ENCODE measurements at regions not wholly inside any gene's neighbourhood (a gene's known extent, or its start where the extent isn't known, plus 50 kb on each side); places are given as distances from the start of the nearest gene placed in this dataset.

DNA sequence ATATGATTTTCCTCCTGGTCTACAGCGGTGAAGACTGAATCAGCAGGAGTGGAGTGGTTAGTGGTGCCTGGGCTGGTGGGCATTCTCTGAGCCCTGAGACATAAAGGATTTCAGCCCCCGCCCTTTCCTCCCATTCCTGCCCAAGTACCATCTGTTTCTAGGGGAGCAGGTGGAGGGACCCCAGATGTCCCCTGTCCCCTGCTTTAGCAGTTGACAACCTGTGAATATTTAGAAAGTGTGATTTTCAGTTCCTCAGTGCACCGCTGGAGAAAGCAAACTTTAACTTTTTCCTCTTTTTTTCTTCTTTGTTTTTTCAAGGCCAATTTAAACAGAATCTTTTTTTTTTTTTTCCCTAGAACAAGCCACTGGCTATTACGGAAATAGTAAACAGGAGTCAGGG, 163.8 kb upstream of the MYL2 start:
- Histone ChIP-seq H3K9me3 (no peaks in the 10 kb centered on the region), H3K27me3 (peaks cover 29% of the 10 kb centered on the region), H3K36me3 (no peaks in the 10 kb centered on the region), H3K27ac (no peak overlapping the region), H3K4me1 (no peaks in the 10 kb centered on the region), H3K4me3 (no peak overlapping the region)
- ATAC-seq = no peak
- TF ChIP-seq, protein P1, sequence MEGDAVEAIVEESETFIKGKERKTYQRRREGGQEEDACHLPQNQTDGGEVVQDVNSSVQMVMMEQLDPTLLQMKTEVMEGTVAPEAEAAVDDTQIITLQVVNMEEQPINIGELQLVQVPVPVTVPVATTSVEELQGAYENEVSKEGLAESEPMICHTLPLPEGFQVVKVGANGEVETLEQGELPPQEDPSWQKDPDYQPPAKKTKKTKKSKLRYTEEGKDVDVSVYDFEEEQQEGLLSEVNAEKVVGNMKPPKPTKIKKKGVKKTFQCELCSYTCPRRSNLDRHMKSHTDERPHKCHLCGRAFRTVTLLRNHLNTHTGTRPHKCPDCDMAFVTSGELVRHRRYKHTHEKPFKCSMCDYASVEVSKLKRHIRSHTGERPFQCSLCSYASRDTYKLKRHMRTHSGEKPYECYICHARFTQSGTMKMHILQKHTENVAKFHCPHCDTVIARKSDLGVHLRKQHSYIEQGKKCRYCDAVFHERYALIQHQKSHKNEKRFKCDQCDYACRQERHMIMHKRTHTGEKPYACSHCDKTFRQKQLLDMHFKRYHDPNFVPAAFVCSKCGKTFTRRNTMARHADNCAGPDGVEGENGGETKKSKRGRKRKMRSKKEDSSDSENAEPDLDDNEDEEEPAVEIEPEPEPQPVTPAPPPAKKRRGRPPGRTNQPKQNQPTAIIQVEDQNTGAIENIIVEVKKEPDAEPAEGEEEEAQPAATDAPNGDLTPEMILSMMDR (IDR thresholded peaks at IDR 0.05) = no peak
- DNase-seq = peak; percentile 5
- intact Hi-C loops (cut with DNase I) = no loop called here

DNA sequence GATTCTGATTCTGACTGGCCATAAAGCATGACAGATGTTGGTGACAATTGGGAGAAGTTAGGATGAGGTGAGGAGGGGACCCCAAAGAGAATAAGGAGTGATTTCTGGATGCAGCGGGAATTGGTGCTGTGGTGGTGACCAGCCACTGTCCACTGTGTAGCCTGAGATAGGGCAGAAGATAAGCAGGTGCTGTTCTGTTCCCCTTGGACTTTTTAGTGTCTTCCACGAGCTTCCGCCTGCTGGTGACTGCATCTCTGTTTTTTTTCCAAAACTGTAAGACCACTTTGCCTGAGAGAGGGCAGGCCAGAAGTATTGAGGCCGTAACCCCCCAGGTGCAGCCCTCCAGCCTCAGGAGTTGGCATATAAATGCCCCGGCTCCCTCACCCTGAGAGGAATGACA, 161.2 kb upstream of the MYL2 start:
- no peak overlapping the region for H3K27ac ChIP-seq
- no peaks in the 10 kb centered on the region for H3K9me3 ChIP-seq
- DNase-seq (no peak), ATAC-seq (no peak)
- no peaks in the 10 kb centered on the region for H3K4me1 ChIP-seq
- TF ChIP-seq, protein P1 (IDR thresholded peaks at IDR 0.05) = no peak
- intact Hi-C loops (cut with DNase I) = no loop called here
- H3K27me3 ChIP-seq = peaks cover 25% of the 10 kb centered on the region
- H3K36me3 ChIP-seq = no peaks in the 10 kb centered on the region
- no peak overlapping the region for H3K4me3 ChIP-seq

DNA sequence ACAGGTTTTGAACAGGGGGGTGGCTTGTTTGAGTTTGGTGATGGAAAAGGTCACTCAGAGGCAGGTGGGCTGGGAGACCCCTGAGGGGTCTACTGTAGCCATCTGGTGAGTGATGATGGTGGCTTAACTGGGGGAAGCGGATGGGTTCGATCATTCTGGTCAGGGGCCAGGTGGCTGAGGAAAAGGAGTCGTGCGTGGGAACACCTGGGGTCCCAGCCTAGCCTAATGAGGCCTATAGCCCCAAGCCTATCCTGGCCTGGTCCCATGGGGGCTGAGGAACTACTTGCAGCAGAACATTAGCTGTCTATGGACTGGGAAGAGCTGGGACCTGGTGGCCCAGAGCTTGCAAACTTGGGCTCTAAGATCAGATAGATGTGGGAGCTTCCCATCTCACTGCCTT, 158.4 kb upstream of the MYL2 start:
- Histone ChIP-seq H3K4me1 (no peaks in the 10 kb centered on the region), H3K4me3 (no peak overlapping the region), H3K27me3 (peaks cover 14% of the 10 kb centered on the region), H3K27ac (no peak overlapping the region), H3K36me3 (no peaks in the 10 kb centered on the region), H3K9me3 (no peaks in the 10 kb centered on the region)
- DNase-seq = no peak
- ATAC-seq = no peak
- TF ChIP-seq, protein P1 (IDR thresholded peaks at IDR 0.05) = no peak
- intact Hi-C loops (cut with DNase I) = no loop called here

DNA sequence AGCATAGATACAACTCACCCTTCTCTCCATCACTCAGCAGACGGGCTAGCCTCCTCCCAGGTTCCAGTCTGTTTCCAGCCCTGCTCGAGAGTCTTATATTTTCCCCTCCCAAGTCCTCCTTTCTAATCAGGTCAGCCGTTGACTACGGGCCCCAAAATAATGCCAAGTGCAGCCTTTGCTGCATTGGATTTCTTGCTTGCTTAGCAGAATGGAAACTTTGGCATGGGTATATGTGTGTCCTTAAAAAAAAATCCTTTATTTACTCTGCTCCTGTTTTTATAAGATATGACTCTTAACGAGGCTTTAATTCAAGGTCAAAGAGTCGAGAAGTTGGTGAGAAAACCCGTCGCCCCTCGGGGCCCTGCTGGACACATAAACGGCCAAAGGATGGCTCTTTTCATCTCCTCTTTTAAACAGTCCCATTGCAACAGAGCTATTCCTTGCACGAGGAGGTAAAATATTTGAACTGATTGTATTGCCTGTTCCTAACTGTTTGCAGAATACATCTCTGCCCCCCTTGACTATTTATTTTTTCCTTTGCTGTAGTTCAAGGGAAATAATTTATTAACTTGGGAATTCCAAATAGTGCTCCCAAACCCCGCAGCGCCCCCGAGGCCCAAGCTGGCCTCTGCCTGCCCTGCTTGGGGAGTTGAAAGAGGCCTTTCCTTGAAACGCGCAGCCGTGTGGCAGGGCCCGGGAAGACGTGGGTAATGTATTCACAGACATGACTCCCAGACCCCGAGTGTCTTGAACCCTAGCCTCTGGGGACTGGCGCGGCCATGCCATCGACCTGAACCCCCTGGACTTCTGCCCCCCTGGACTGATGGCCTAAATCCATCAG, 156.5 kb upstream of the MYL2 start:
- Histone ChIP-seq H3K27me3 (peaks cover 6% of the 10 kb centered on the region), H3K9me3 (no peaks in the 10 kb centered on the region), H3K4me1 (no peaks in the 10 kb centered on the region), H3K27ac (no peak overlapping the region), H3K4me3 (no peak overlapping the region), H3K36me3 (no peaks in the 10 kb centered on the region)
- no peak for DNase-seq
- no peak for ATAC-seq
- intact Hi-C loops (cut with DNase I) = no loop called here
- TF ChIP-seq, protein P1 (IDR thresholded peaks at IDR 0.05) = no peak

DNA sequence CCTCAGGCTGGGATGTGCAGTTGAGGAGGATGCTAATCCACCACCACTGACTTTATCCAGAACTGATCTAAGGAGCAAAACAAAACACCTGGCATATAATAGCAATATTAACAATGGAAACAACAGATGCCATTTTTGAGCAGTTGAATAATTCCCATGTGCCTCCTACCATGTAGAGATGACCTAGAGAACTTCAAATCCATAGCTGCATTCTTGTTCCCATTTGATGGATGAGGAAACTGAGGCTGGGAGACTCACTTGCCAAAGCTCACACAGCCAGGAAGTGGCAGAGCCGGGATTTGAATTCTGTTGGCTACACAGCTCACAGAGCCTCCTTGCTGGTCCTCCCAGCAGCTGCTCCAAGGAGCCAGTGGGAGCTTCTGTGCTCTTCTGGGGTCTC, 155.8 kb upstream of the MYL2 start:
- ATAC-seq (no peak), DNase-seq (no peak)
- Histone ChIP-seq H3K9me3 (no peaks in the 10 kb centered on the region), H3K4me3 (no peak overlapping the region), H3K27me3 (no peaks in the 10 kb centered on the region), H3K36me3 (no peaks in the 10 kb centered on the region), H3K27ac (no peak overlapping the region), H3K4me1 (no peaks in the 10 kb centered on the region)
- TF ChIP-seq, protein P1 (IDR thresholded peaks at IDR 0.05) = no peak
- intact Hi-C loops (cut with DNase I) = no loop called here

All from upper lobe of right lung (tissue), 1 donor.